ENCODE measurements at regions not wholly inside any gene's neighbourhood (a gene's known extent, or its start where the extent isn't known, plus 50 kb on each side); places are given as distances from the start of the nearest gene placed in this dataset.

GRCh38 chr17:27396045-27396444 is 60.2 kb upstream of the KSR1 start:
- DNase-seq = no peak

- no peak for DNase-seq
Observed at GRCh38 chr17:27396941-27397340, 59.3 kb upstream of the KSR1 start.

- no peak for DNase-seq
Observed at GRCh38 chr17:27398691-27399090, 57.6 kb upstream of the KSR1 start.

DNA sequence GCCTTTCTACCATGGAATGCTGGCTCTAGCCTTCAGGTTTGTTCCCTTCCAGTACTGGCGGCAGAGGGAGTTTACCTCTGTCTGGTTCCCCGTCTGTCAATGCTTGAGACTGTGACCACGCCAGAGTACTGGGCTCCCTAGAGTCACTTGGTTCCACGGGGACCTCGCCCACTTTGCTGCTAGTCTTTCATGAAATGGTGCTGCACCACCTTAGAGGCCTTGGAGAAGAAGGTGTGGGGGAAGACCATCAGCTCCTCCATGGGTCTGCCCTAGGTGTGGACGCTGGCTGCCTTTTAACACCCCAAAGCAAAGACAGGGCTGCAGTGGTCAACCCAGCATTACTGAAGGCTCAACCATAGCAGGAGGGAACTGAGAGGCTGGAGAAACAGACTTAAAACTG is 55.3 kb upstream of the KSR1 start:
- DNase-seq = no peak

GRCh38 chr17:27402943-27403342 is 53.3 kb upstream of the KSR1 start:
- DNase-seq = no peak

- DNase-seq = no peak
Observed at GRCh38 chr17:27403480-27404005, 52.7 kb upstream of the KSR1 start.

DNA sequence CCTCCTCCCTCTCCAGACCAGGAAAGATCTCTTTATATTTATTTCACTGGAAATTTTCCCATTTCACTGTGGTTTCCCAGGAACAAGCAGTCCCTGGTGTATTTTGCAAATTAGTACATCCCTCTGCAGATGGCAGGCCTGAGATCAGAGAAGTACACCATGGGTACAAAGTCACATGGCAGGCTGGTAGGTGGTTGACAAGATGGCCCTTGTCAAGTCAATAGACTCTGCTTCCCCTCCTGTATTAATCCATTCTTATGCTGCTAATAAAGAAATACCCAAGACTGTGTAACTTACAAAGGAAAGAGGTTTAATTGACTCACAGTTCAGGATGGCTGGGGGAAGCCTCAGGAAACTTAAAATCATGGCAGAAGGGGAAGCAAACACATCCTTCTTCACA is 51.6 kb upstream of the KSR1 start:
- no peak for DNase-seq
